ENCODE measurements at regions not wholly inside any gene's neighbourhood (a gene's known extent, or its start where the extent isn't known, plus 50 kb on each side); places are given as distances from the start of the nearest gene placed in this dataset.

DNA sequence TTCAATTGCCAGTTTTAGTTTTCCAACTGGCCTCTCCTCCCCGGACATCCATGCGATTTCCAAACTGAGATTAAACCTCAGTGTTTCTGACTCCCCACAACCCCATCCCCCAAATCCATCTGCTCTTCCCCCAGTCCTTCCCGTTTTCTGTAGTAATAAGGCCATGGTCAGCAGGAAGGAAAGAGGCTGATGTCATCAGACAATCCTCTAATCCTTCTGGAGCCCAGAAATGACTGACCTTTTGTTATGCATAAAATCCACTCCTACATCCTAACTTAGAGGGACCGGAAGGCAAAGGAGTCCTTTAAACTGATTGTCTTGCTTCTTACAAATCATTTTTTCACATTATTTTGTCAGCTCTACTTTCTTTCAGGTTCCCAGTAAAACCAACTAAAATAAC, 155.8 kb downstream of the INO80D start (continued):
- TF ChIP-seq, protein P1, sequence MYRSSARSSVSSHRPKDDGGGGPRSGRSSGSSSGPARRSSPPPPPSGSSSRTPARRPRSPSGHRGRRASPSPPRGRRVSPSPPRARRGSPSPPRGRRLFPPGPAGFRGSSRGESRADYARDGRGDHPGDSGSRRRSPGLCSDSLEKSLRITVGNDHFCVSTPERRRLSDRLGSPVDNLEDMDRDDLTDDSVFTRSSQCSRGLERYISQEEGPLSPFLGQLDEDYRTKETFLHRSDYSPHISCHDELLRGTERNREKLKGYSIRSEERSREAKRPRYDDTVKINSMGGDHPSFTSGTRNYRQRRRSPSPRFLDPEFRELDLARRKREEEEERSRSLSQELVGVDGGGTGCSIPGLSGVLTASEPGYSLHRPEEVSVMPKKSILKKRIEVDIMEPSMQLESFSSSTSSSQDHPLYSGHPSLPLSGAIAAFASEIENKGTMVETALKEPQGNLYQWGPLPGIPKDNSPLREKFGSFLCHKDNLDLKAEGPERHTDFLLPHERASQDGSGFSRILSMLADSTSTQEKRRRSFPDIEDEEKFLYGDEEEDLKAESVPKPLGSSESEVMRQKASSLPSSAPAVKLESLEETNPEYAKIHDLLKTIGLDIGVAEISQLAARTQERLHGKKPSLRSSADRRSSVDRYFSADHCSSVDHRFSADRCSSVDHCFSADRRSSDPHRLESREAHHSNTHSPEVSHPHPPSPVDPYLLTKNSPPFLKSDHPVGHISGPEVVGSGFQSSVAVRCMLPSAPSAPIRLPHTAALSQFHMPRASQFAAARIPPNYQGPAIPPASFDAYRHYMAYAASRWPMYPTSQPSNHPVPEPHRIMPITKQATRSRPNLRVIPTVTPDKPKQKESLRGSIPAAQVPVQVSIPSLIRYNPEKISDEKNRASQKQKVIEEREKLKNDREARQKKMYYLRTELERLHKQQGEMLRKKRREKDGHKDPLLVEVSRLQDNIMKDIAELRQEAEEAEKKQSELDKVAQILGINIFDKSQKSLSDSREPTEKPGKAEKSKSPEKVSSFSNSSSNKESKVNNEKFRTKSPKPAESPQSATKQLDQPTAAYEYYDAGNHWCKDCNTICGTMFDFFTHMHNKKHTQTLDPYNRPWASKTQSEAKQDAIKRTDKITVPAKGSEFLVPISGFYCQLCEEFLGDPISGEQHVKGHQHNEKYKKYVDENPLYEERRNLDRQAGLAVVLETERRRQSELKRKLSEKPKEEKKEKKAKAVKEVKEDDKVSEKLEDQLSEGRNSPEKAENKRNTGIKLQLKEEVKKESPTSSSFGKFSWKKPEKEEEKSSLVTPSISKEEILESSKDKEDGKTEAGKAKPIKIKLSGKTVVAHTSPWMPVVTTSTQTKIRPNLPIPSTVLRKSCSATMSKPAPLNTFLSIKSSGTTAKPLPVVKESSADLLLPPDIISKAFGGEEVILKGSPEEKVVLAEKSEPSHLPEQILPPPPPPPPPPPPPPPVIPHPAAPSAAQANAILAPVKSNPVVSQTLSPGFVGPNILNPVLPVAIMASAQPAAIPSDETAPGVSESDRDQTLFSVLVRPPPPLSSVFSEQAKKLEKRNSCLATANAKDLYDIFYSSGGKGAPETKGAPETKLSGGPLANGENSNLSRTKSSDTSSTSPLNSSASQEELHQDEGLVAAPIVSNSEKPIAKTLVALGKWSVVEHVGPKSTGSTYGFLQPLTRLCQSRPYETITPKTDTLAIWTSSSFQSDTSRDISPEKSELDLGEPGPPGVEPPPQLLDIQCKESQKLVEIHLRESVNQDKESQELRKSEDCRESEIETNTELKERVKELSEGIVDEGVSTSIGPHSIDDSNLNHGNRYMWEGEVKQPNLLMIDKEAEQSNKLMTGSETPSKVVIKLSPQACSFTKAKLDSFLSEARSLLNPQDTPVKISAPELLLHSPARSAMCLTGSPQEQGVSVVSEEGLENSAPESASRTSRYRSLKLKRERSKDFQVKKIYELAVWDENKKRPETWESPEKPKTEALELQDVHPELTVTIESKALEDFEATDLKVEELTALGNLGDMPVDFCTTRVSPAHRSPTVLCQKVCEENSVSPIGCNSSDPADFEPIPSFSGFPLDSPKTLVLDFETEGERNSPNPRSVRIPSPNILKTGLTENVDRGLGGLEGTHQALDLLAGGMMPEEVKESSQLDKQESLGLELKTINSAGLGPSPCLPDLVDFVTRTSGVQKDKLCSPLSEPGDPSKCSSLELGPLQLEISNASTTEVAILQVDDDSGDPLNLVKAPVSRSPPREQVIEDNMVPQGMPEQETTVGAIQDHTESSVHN (CRISPR knock-in tag; IDR thresholded peaks at IDR 0.05): no peak
- TF ChIP-seq PHB2 (IDR thresholded peaks at IDR 0.05; ENCODE audit: partially characterized antibody) (no peak), FOXP1 (IDR thresholded peaks at IDR 0.05) (no peak), FOXP1 (CRISPR knock-in tag; IDR thresholded peaks at IDR 0.05) (no peak), ZFAT (CRISPR knock-in tag; conservative IDR thresholded peaks at IDR 0.05) (no peak), ZNF790 (CRISPR knock-in tag; IDR thresholded peaks at IDR 0.05; ENCODE audit: borderline replicate concordance) (no peak), ZNF446 (CRISPR knock-in tag; IDR thresholded peaks at IDR 0.05) (no peak), ZNF720 (CRISPR knock-in tag; IDR thresholded peaks at IDR 0.05) (no peak), TBP (CRISPR knock-in tag; IDR thresholded peaks at IDR 0.05) (no peak), RARA (CRISPR knock-in tag; IDR thresholded peaks at IDR 0.05) (no peak)

Measured in HepG2 (cell line).